ENCODE measurements at regions not wholly inside any gene's neighbourhood (a gene's known extent, or its start where the extent isn't known, plus 50 kb on each side); places are given as distances from the start of the nearest gene placed in this dataset.

DNA sequence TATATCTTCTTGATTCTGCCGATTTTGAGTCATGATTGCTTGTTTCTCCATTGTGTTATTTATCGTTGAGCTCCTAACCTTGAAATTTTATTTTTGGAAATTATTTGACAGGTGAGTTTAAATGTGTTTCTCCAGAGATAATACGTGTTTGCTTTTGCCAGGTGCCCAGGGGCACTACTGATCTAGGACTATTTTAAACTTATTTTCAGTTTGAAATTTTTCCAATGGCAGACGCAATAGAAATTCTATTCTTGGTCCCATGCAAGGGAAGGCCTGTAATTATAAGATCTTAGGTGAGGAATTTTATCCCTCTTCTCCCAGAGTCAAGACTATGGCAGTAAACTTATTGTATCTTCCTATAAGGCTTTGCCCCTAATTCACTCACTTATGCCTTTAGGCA, 252.8 kb downstream of the AEBP2 start:
- Histone ChIP-seq H3K27ac (ENCODE audit: insufficient read depth, low read length) (no peak overlapping the region), H3K9ac (ENCODE audit: insufficient read depth, low read length) (no peak overlapping the region), H3K4me3 (replicated peaks in 1 of 4; ENCODE audit: control extremely low read depth in 1 of 4, insufficient read depth in 1 of 4, low read depth in 3 of 4, low read length in 4 of 4) (no peak overlapping the region), H3K79me2 (ENCODE audit: control insufficient read depth, insufficient read depth, low read length) (no peaks in the 10 kb centered on the region), H4K20me1 (ENCODE audit: control insufficient read depth, extremely low read depth, insufficient read depth, low read length) (no peaks in the 10 kb centered on the region), H3K4me1 (ENCODE audit: control insufficient read depth, extremely low read depth, insufficient read depth, low read length) (peaks cover 2% of the 10 kb centered on the region), H3K9me3 (ENCODE audit: control insufficient read depth, insufficient read depth, low read depth, low read length) (no peaks in the 10 kb centered on the region), H3K36me3 (ENCODE audit: control insufficient read depth, insufficient read depth, low read length) (no peaks in the 10 kb centered on the region), H3K4me2 (ENCODE audit: extremely low read depth, insufficient read depth, low read length) (no peak overlapping the region), H3K27me3 (ENCODE audit: control insufficient read depth, insufficient read depth, low read length) (no peaks in the 10 kb centered on the region), H2AFZ (ENCODE audit: low read length) (no peak overlapping the region)
- TF ChIP-seq, protein P1, sequence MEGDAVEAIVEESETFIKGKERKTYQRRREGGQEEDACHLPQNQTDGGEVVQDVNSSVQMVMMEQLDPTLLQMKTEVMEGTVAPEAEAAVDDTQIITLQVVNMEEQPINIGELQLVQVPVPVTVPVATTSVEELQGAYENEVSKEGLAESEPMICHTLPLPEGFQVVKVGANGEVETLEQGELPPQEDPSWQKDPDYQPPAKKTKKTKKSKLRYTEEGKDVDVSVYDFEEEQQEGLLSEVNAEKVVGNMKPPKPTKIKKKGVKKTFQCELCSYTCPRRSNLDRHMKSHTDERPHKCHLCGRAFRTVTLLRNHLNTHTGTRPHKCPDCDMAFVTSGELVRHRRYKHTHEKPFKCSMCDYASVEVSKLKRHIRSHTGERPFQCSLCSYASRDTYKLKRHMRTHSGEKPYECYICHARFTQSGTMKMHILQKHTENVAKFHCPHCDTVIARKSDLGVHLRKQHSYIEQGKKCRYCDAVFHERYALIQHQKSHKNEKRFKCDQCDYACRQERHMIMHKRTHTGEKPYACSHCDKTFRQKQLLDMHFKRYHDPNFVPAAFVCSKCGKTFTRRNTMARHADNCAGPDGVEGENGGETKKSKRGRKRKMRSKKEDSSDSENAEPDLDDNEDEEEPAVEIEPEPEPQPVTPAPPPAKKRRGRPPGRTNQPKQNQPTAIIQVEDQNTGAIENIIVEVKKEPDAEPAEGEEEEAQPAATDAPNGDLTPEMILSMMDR (conservative IDR thresholded peaks at IDR 0.05 in 1 of 2, IDR thresholded peaks at IDR 0.05 in 1 of 2; ENCODE audit: low read depth in 1 of 2, low read length in 2 of 2): no peak
- no peak for TF ChIP-seq EZH2 (IDR thresholded peaks at IDR 0.05; ENCODE audit: low read length, missing control alignments)
- DNase-seq (ENCODE audit: low read depth in 2 of 2): no peak

DNA sequence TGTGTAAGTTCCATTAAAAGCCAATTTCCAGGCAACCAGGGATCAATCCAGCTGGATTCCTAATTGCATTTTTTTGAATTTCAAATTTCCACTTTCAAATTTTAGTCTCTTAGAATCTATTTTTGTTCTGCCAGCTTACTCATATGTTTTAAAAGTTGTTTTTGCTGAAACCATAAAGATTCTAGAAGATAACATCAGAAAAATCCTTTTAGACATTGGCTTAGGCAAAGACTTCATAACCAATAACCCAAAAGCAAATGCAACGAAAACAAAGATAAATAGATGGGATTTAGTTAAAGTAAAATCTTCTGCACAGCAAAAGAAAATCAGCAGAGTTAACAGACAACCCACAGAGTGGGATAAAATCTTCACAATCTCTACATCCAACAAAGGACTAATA, 253.3 kb downstream of the AEBP2 start:
- H3K36me3 ChIP-seq (ENCODE audit: control insufficient read depth, insufficient read depth, low read length): no peaks in the 10 kb centered on the region
- no peak overlapping the region for H3K4me2 ChIP-seq (ENCODE audit: extremely low read depth, insufficient read depth, low read length)
- no peaks in the 10 kb centered on the region for H3K79me2 ChIP-seq (ENCODE audit: control insufficient read depth, insufficient read depth, low read length)
- TF ChIP-seq EZH2 (IDR thresholded peaks at IDR 0.05; ENCODE audit: low read length, missing control alignments): no peak
- TF ChIP-seq, protein P1 (conservative IDR thresholded peaks at IDR 0.05 in 1 of 2, IDR thresholded peaks at IDR 0.05 in 1 of 2; ENCODE audit: low read depth in 1 of 2, low read length in 2 of 2): no peak
- no peaks in the 10 kb centered on the region for H4K20me1 ChIP-seq (ENCODE audit: control insufficient read depth, extremely low read depth, insufficient read depth, low read length)
- peaks cover 2% of the 10 kb centered on the region for H3K4me1 ChIP-seq (ENCODE audit: control insufficient read depth, extremely low read depth, insufficient read depth, low read length)
- H3K27ac ChIP-seq (ENCODE audit: insufficient read depth, low read length): no peak overlapping the region
- no peaks in the 10 kb centered on the region for H3K27me3 ChIP-seq (ENCODE audit: control insufficient read depth, insufficient read depth, low read length)
- H3K9ac ChIP-seq (ENCODE audit: insufficient read depth, low read length): no peak overlapping the region
- no peak for DNase-seq (ENCODE audit: low read depth in 2 of 2)
- no peak overlapping the region for H3K4me3 ChIP-seq (replicated peaks in 1 of 4; ENCODE audit: control extremely low read depth in 1 of 4, insufficient read depth in 1 of 4, low read depth in 3 of 4, low read length in 4 of 4)
- no peaks in the 10 kb centered on the region for H3K9me3 ChIP-seq (ENCODE audit: control insufficient read depth, insufficient read depth, low read depth, low read length)
- no peak overlapping the region for H2AFZ ChIP-seq (ENCODE audit: low read length)

DNA sequence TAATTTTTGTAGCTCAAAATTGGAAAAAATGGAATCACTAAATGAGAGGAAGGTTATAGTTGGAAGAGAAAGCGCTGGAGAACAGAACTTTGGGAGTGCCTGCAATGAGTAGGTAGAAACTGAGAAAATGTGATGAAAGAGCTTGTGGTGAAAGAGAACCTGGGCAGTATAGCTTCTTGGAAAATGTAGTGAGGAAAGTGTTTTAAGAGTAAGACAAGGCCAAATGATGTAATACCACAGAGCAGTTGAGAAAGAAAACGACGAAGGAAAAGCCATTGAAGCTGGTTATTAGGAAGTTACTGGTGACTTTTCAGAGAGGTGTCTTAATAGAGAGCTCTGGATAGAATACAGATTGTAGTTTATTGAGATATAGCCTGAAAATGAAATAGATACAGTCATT, 255.3 kb downstream of the AEBP2 start:
- Histone ChIP-seq H3K9me3 (ENCODE audit: control insufficient read depth, insufficient read depth, low read depth, low read length) (no peaks in the 10 kb centered on the region), H2AFZ (ENCODE audit: low read length) (no peak overlapping the region), H4K20me1 (ENCODE audit: control insufficient read depth, extremely low read depth, insufficient read depth, low read length) (no peaks in the 10 kb centered on the region), H3K4me1 (ENCODE audit: control insufficient read depth, extremely low read depth, insufficient read depth, low read length) (peaks cover 2% of the 10 kb centered on the region), H3K27ac (ENCODE audit: insufficient read depth, low read length) (no peak overlapping the region), H3K4me2 (ENCODE audit: extremely low read depth, insufficient read depth, low read length) (peak overlapping the region; percentile 11), H3K36me3 (ENCODE audit: control insufficient read depth, insufficient read depth, low read length) (no peaks in the 10 kb centered on the region), H3K79me2 (ENCODE audit: control insufficient read depth, insufficient read depth, low read length) (no peaks in the 10 kb centered on the region), H3K9ac (ENCODE audit: insufficient read depth, low read length) (no peak overlapping the region), H3K27me3 (ENCODE audit: control insufficient read depth, insufficient read depth, low read length) (no peaks in the 10 kb centered on the region), H3K4me3 (replicated peaks in 1 of 4; ENCODE audit: control extremely low read depth in 1 of 4, insufficient read depth in 1 of 4, low read depth in 3 of 4, low read length in 4 of 4) (no peak overlapping the region)
- peak; percentile 35 to 55 for DNase-seq (ENCODE audit: low read depth in 2 of 2)
- TF ChIP-seq, protein P1 (conservative IDR thresholded peaks at IDR 0.05 in 1 of 2, IDR thresholded peaks at IDR 0.05 in 1 of 2; ENCODE audit: low read depth in 1 of 2, low read length in 2 of 2): no peak
- TF ChIP-seq EZH2 (IDR thresholded peaks at IDR 0.05; ENCODE audit: low read length, missing control alignments): no peak

Measured in fibroblast of lung (primary cell).